Suprapubic skin (tissue), 4 donors: ENCODE measurements at regions not wholly inside any gene's neighbourhood (a gene's known extent, or its start where the extent isn't known, plus 50 kb on each side); places are given as distances from the start of the nearest gene placed in this dataset.

Experiments used
- EP300 ChIP-seq: sonication (generic); formaldehyde crosslinking; IDR thresholded peaks from one replicate; pipeline ENCODE4 v1.6.1; 2017; ENCODE audit warnings: antibody characterized with exemption
- POLR2A ChIP-seq, 2 donors: fragments of 450-650 bp; IDR thresholded peaks; one replicate each; pipeline ENCODE4 v1.6.1; 2017; ENCODE audit warnings: antibody characterized with exemption in 2 of 2, mild to moderate bottlenecking in 2 of 2, moderate library complexity in 2 of 2
- POLR2AphosphoS5 ChIP-seq, 3 donors: sonication (generic); formaldehyde crosslinking; IDR thresholded peaks; one replicate each; pipeline ENCODE4 v1.6.1; 2017; ENCODE audit warnings: antibody characterized with exemption in 3 of 3
- TF ChIP-seq, protein P1 (sequence below), 2 donors: fragments of 200-600 bp in 1 of 2; fragments of 450-650 bp in 1 of 2; sonication (generic) in 1 of 2; IDR thresholded peaks; one replicate each; pipeline ENCODE4 v1.5.1; 2016 to 2019; ENCODE audit warnings: antibody characterized with exemption in 2 of 2, mild to moderate bottlenecking in 1 of 2, moderate library complexity in 1 of 2

DNA sequence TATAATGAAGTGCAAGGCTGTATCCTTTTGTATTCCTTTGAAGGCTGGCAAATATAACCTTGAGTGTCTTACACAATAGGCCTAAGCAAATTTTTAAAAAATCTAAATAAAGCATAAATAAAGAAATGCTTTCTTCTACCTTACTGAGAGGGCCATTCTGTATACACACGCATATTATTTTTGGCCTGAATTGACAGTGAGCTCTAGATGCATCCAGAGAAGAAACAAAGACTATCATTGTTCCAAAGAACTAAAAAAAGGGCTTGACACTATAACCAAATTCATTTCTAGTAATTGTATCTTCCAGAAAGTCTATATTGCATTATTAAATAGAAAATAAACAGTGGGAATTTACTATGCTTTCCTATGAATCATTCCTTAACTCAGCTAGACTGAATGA is 100.2 kb downstream of the MAGEB17 start:
- TF ChIP-seq, protein P1, sequence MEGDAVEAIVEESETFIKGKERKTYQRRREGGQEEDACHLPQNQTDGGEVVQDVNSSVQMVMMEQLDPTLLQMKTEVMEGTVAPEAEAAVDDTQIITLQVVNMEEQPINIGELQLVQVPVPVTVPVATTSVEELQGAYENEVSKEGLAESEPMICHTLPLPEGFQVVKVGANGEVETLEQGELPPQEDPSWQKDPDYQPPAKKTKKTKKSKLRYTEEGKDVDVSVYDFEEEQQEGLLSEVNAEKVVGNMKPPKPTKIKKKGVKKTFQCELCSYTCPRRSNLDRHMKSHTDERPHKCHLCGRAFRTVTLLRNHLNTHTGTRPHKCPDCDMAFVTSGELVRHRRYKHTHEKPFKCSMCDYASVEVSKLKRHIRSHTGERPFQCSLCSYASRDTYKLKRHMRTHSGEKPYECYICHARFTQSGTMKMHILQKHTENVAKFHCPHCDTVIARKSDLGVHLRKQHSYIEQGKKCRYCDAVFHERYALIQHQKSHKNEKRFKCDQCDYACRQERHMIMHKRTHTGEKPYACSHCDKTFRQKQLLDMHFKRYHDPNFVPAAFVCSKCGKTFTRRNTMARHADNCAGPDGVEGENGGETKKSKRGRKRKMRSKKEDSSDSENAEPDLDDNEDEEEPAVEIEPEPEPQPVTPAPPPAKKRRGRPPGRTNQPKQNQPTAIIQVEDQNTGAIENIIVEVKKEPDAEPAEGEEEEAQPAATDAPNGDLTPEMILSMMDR (IDR thresholded peaks at IDR 0.05): no peak
- TF ChIP-seq POLR2AphosphoS5 (IDR thresholded peaks at IDR 0.05): no peak
- TF ChIP-seq POLR2A (IDR thresholded peaks at IDR 0.05): no peak
- no peak for TF ChIP-seq EP300
